ENCODE measurements at regions not wholly inside any gene's neighbourhood (a gene's known extent, or its start where the extent isn't known, plus 50 kb on each side); places are given as distances from the start of the nearest gene placed in this dataset.

GRCh38 chr5:123273095-123273494 is 150.1 kb downstream of the CEP120 start:
- TF ChIP-seq POLR2A (IDR thresholded peaks at IDR 0.05) (no peak), CTCF (IDR thresholded peaks at IDR 0.05) (no peak)
- Histone ChIP-seq H3K9me3 (no peaks in the 10 kb centered on the region), H3K4me1 (no peaks in the 10 kb centered on the region), H3K27ac (no peak overlapping the region), H3K36me3 (no peaks in the 10 kb centered on the region), H3K27me3 (no peaks in the 10 kb centered on the region), H3K4me3 (no peak overlapping the region)
- no peak for DNase-seq

GRCh38 chr5:123269851-123270250 is 153.4 kb downstream of the CEP120 start:
- Histone ChIP-seq H3K4me3 (no peak overlapping the region), H3K27me3 (no peaks in the 10 kb centered on the region), H3K36me3 (no peaks in the 10 kb centered on the region), H3K4me1 (no peaks in the 10 kb centered on the region), H3K9me3 (no peaks in the 10 kb centered on the region), H3K27ac (no peak overlapping the region)
- no peak for DNase-seq
- TF ChIP-seq CTCF (IDR thresholded peaks at IDR 0.05) (no peak), POLR2A (IDR thresholded peaks at IDR 0.05) (no peak)

- DNase-seq: no peak
- H3K27ac ChIP-seq: no peak overlapping the region
- H3K4me3 ChIP-seq: no peak overlapping the region
- no peaks in the 10 kb centered on the region for H3K4me1 ChIP-seq
- H3K9me3 ChIP-seq: no peaks in the 10 kb centered on the region
- no peaks in the 10 kb centered on the region for H3K27me3 ChIP-seq
- TF ChIP-seq CTCF (IDR thresholded peaks at IDR 0.05): no peak
- TF ChIP-seq POLR2A (IDR thresholded peaks at IDR 0.05): no peak
- H3K36me3 ChIP-seq: no peaks in the 10 kb centered on the region
Observed at GRCh38 chr5:123269436-123269835, 153.8 kb downstream of the CEP120 start.

GRCh38 chr5:123266365-123266764 is 156.8 kb downstream of the CEP120 start:
- H3K4me1 ChIP-seq: no peaks in the 10 kb centered on the region
- TF ChIP-seq CTCF (IDR thresholded peaks at IDR 0.05): no peak
- TF ChIP-seq POLR2A (IDR thresholded peaks at IDR 0.05): no peak
- no peaks in the 10 kb centered on the region for H3K36me3 ChIP-seq
- no peaks in the 10 kb centered on the region for H3K9me3 ChIP-seq
- no peak for DNase-seq
- H3K27me3 ChIP-seq: no peaks in the 10 kb centered on the region
- H3K27ac ChIP-seq: no peak overlapping the region
- no peak overlapping the region for H3K4me3 ChIP-seq

GRCh38 chr5:123265551-123265950 is 157.7 kb downstream of the CEP120 start:
- TF ChIP-seq POLR2A (IDR thresholded peaks at IDR 0.05) (no peak), CTCF (IDR thresholded peaks at IDR 0.05) (no peak)
- H3K9me3 ChIP-seq: no peaks in the 10 kb centered on the region
- H3K4me1 ChIP-seq: no peaks in the 10 kb centered on the region
- no peaks in the 10 kb centered on the region for H3K27me3 ChIP-seq
- H3K27ac ChIP-seq: no peak overlapping the region
- H3K4me3 ChIP-seq: no peak overlapping the region
- H3K36me3 ChIP-seq: no peaks in the 10 kb centered on the region
- no peak for DNase-seq

- Histone ChIP-seq H3K4me3 (no peak overlapping the region), H3K9me3 (no peaks in the 10 kb centered on the region), H3K27me3 (no peaks in the 10 kb centered on the region), H3K4me1 (no peaks in the 10 kb centered on the region), H3K36me3 (no peaks in the 10 kb centered on the region), H3K27ac (no peak overlapping the region)
- no peak for DNase-seq
- TF ChIP-seq CTCF (IDR thresholded peaks at IDR 0.05): no peak
- TF ChIP-seq POLR2A (IDR thresholded peaks at IDR 0.05): no peak
Observed at GRCh38 chr5:123264394-123264793, 158.8 kb downstream of the CEP120 start.

Data from Peyer's patch (tissue), 4 donors.